H1 (cell line): ENCODE measurements at regions not wholly inside any gene's neighbourhood (a gene's known extent, or its start where the extent isn't known, plus 50 kb on each side); places are given as distances from the start of the nearest gene placed in this dataset.

Experiments
- CHD1 ChIP-seq: IDR thresholded peaks from 2 replicates; pipeline ENCODE4 v1.6.1; 2012; ENCODE audit warnings: low read depth, low read length, improper control_type of control experiment
- HDAC6 ChIP-seq: IDR thresholded peaks from one replicate; pipeline ENCODE4 v1.7.1; 2012; ENCODE audit warnings: low read depth, mild to moderate bottlenecking, inconsistent platforms, low read length, moderate library complexity
- SP1 ChIP-seq: IDR thresholded peaks from 2 replicates; pipeline ENCODE4 v1.6.1; 2011; ENCODE audit warnings: low read depth, low read length
- TAF1 ChIP-seq: IDR thresholded peaks from 2 replicates; pipeline ENCODE4 v1.6.1; 2011; ENCODE audit warnings: mild to moderate bottlenecking, low read depth, low read length
- TF ChIP-seq, protein P1 (sequence below): IDR thresholded peaks from 2 replicates; pipeline ENCODE4 v1.6.1; 2012; ENCODE audit warnings: inconsistent platforms

- TF ChIP-seq HDAC6 (no peak), TAF1 (no peak), CHD1 (no peak), SP1 (no peak)
- TF ChIP-seq, protein P1, sequence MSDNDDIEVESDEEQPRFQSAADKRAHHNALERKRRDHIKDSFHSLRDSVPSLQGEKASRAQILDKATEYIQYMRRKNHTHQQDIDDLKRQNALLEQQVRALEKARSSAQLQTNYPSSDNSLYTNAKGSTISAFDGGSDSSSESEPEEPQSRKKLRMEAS = no peak
Measured at GRCh38 chr13:34638897-34639296, 303.2 kb upstream of the NBEA start (continued).
